Bronchial epithelial cell (primary cell): ENCODE measurements at regions not wholly inside any gene's neighbourhood (a gene's known extent, or its start where the extent isn't known, plus 50 kb on each side); places are given as distances from the start of the nearest gene placed in this dataset.
A peak's percentile ranks its signal among the peaks of the same experiment; 100 is the strongest.

ENCODE experiments used
- DNase-seq: peaks from one replicate; pipeline ENCODE4 v3.0.0-alpha.2; 2010; ENCODE audit warnings: low read depth
- FAIRE-seq: peaks from 2 replicates; lab custom pipeline; 2011; peaks lifted over from hg19 to GRCh38; lab: Jason Lieb, UNC
- H3K27me3 ChIP-seq: 2 replicates; pipeline ENCODE4 v1.5.1; 2011; ENCODE audit warnings: low read length; ENCODE audit not compliant: control insufficient read depth, insufficient read depth
- H3K36me3 ChIP-seq: 2 replicates; pipeline ENCODE4 v1.5.1; 2011; ENCODE audit warnings: low read length; ENCODE audit not compliant: control insufficient read depth, insufficient read depth
- H3K4me3 ChIP-seq: 2 replicates; pipeline ENCODE4 v1.5.1; 2011; ENCODE audit warnings: mild to moderate bottlenecking, low read depth, low read length, control low read depth
- CTCF ChIP-seq: IDR thresholded peaks from 2 replicates; pipeline ENCODE4 v1.5.1; 2011; ENCODE audit warnings: mild to moderate bottlenecking, moderate library complexity, low read length, control low read depth, inconsistent platforms; ENCODE audit not compliant: insufficient read depth, severe bottlenecking

- Histone ChIP-seq H3K4me3 (no peak overlapping the region), H3K27me3 (no peaks in the 10 kb centered on the region), H3K36me3 (no peaks in the 10 kb centered on the region)
- TF ChIP-seq CTCF, result no peak
- DNase-seq, result no peak
- FAIRE-seq, result no peak
Observed at GRCh38 chr20:40510622-40511021, 178.4 kb downstream of the MAFB start.

- Histone ChIP-seq H3K4me3 (no peak overlapping the region), H3K36me3 (no peaks in the 10 kb centered on the region), H3K27me3 (no peaks in the 10 kb centered on the region)
- DNase-seq (peak; percentile 19), FAIRE-seq (no peak)
- no peak for TF ChIP-seq CTCF
Observed at GRCh38 chr20:40508821-40509220, 180.2 kb downstream of the MAFB start.

- Histone ChIP-seq H3K36me3 (no peaks in the 10 kb centered on the region), H3K4me3 (no peak overlapping the region), H3K27me3 (no peaks in the 10 kb centered on the region)
- FAIRE-seq, result no peak
- peak; percentile 95 for DNase-seq
- no peak for TF ChIP-seq CTCF
Observed at GRCh38 chr20:40506537-40506939, 182.5 kb downstream of the MAFB start.

GRCh38 chr20:40503119-40503518 is 185.9 kb downstream of the MAFB start:
- Histone ChIP-seq H3K36me3 (no peaks in the 10 kb centered on the region), H3K4me3 (no peak overlapping the region), H3K27me3 (no peaks in the 10 kb centered on the region)
- DNase-seq (no peak), FAIRE-seq (no peak)
- TF ChIP-seq CTCF, result no peak

GRCh38 chr20:40502576-40502975 is 186.5 kb downstream of the MAFB start:
- H3K27me3 ChIP-seq, result no peaks in the 10 kb centered on the region
- DNase-seq (no peak), FAIRE-seq (no peak)
- no peak overlapping the region for H3K4me3 ChIP-seq
- TF ChIP-seq CTCF, result no peak
- H3K36me3 ChIP-seq, result no peaks in the 10 kb centered on the region

- FAIRE-seq (no peak), DNase-seq (no peak)
- Histone ChIP-seq H3K36me3 (no peaks in the 10 kb centered on the region), H3K27me3 (no peaks in the 10 kb centered on the region), H3K4me3 (no peak overlapping the region)
- TF ChIP-seq CTCF, result no peak
Observed at GRCh38 chr20:40499391-40499790, 189.6 kb downstream of the MAFB start.
